ENCODE measurements at regions not wholly inside any gene's neighbourhood (a gene's known extent, or its start where the extent isn't known, plus 50 kb on each side); places are given as distances from the start of the nearest gene placed in this dataset.

DNA sequence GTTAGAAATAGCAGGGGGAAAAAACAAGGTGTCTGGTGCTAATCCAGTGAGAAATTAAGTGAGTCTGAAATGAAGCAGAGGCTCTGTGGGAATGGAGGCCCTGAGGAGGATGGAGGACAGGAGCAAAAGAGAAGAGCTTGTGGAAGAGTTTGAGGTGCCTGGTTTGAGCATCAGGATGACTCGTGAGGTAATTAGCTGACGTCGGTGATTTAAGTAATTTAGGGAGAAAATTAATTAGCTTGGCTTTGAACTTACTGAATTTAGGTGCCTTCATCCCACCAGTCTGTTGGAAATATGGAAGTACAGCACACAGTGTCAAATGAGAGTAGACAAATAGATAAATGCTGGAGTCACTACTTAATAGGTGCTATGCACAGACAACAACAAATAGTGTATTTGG is 103.0 kb upstream of the CDH6 start:
- H3K27me3 ChIP-seq (ENCODE audit: insufficient read depth, low read length): no peaks in the 10 kb centered on the region
- H3K4me1 ChIP-seq (ENCODE audit: insufficient read depth, low read length): no peaks in the 10 kb centered on the region
- H3K4me3 ChIP-seq (ENCODE audit: low read length): no peak overlapping the region
- H2AFZ ChIP-seq (ENCODE audit: low read depth, low read length): no peak overlapping the region
- H3K36me3 ChIP-seq (ENCODE audit: insufficient read depth, low read length): no peaks in the 10 kb centered on the region
- no peaks in the 10 kb centered on the region for H3K9me3 ChIP-seq (ENCODE audit: low read length)

DNA sequence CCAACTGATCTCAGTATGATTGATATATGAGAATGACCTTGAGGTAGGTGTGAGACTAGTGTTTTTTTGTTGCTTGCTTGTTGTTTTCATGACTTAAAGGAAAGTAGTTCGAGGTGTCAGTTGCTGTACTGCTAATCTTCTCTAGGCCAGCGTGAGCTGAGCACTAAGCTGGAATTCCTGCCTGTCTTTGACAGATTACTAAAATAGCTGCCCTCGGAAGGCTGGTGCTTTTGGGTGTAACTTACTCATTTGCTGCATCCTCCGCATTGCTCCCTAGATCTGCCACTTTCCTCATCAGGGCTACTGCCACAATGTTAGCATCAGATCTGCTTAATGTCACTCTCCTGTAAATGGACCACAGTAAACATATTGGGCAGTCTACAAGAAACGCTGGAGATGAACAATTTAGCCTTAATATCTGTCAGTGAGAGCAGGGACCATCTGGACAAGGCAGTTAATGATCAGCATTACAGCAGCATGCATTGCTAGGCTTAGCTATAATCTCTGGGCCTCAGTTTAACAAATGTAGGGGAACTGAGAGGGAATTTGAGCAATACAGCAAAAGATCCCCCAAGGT is 106.6 kb upstream of the CDH6 start:
- H2AFZ ChIP-seq (ENCODE audit: low read depth, low read length): no peak overlapping the region
- no peaks in the 10 kb centered on the region for H3K4me1 ChIP-seq (ENCODE audit: insufficient read depth, low read length)
- H3K4me3 ChIP-seq (ENCODE audit: low read length): no peak overlapping the region
- H3K9me3 ChIP-seq (ENCODE audit: low read length): no peaks in the 10 kb centered on the region
- no peaks in the 10 kb centered on the region for H3K27me3 ChIP-seq (ENCODE audit: insufficient read depth, low read length)
- no peaks in the 10 kb centered on the region for H3K36me3 ChIP-seq (ENCODE audit: insufficient read depth, low read length)

GRCh38 chr5:31084871-31085270 is 108.6 kb upstream of the CDH6 start:
- Histone ChIP-seq H3K9me3 (ENCODE audit: low read length) (no peaks in the 10 kb centered on the region), H2AFZ (ENCODE audit: low read depth, low read length) (no peak overlapping the region), H3K36me3 (ENCODE audit: insufficient read depth, low read length) (no peaks in the 10 kb centered on the region), H3K4me3 (ENCODE audit: low read length) (no peak overlapping the region), H3K27me3 (ENCODE audit: insufficient read depth, low read length) (no peaks in the 10 kb centered on the region), H3K4me1 (ENCODE audit: insufficient read depth, low read length) (no peaks in the 10 kb centered on the region)

GRCh38 chr5:31083364-31083763 is 110.1 kb upstream of the CDH6 start:
- H2AFZ ChIP-seq (ENCODE audit: low read depth, low read length): no peak overlapping the region
- no peaks in the 10 kb centered on the region for H3K4me1 ChIP-seq (ENCODE audit: insufficient read depth, low read length)
- H3K4me3 ChIP-seq (ENCODE audit: low read length): no peak overlapping the region
- H3K27me3 ChIP-seq (ENCODE audit: insufficient read depth, low read length): no peaks in the 10 kb centered on the region
- no peaks in the 10 kb centered on the region for H3K9me3 ChIP-seq (ENCODE audit: low read length)
- no peaks in the 10 kb centered on the region for H3K36me3 ChIP-seq (ENCODE audit: insufficient read depth, low read length)

GRCh38 chr5:31079668-31080067 is 113.8 kb upstream of the CDH6 start:
- Histone ChIP-seq H3K4me1 (ENCODE audit: insufficient read depth, low read length) (no peaks in the 10 kb centered on the region), H3K4me3 (ENCODE audit: low read length) (no peak overlapping the region), H3K9me3 (ENCODE audit: low read length) (no peaks in the 10 kb centered on the region), H3K36me3 (ENCODE audit: insufficient read depth, low read length) (no peaks in the 10 kb centered on the region), H3K27me3 (ENCODE audit: insufficient read depth, low read length) (no peaks in the 10 kb centered on the region), H2AFZ (ENCODE audit: low read depth, low read length) (no peak overlapping the region)

GRCh38 chr5:31078956-31079355 is 114.5 kb upstream of the CDH6 start:
- peaks cover 2% of the 10 kb centered on the region for H3K9me3 ChIP-seq (ENCODE audit: low read length)
- no peaks in the 10 kb centered on the region for H3K36me3 ChIP-seq (ENCODE audit: insufficient read depth, low read length)
- no peak overlapping the region for H3K4me3 ChIP-seq (ENCODE audit: low read length)
- no peaks in the 10 kb centered on the region for H3K27me3 ChIP-seq (ENCODE audit: insufficient read depth, low read length)
- H2AFZ ChIP-seq (ENCODE audit: low read depth, low read length): no peak overlapping the region
- no peaks in the 10 kb centered on the region for H3K4me1 ChIP-seq (ENCODE audit: insufficient read depth, low read length)

GRCh38 chr5:31075981-31076380 is 117.5 kb upstream of the CDH6 start:
- no peaks in the 10 kb centered on the region for H3K27me3 ChIP-seq (ENCODE audit: insufficient read depth, low read length)
- H3K9me3 ChIP-seq (ENCODE audit: low read length): peaks cover 2% of the 10 kb centered on the region
- H3K36me3 ChIP-seq (ENCODE audit: insufficient read depth, low read length): no peaks in the 10 kb centered on the region
- H3K4me3 ChIP-seq (ENCODE audit: low read length): no peak overlapping the region
- no peak overlapping the region for H2AFZ ChIP-seq (ENCODE audit: low read depth, low read length)
- no peaks in the 10 kb centered on the region for H3K4me1 ChIP-seq (ENCODE audit: insufficient read depth, low read length)

DNA sequence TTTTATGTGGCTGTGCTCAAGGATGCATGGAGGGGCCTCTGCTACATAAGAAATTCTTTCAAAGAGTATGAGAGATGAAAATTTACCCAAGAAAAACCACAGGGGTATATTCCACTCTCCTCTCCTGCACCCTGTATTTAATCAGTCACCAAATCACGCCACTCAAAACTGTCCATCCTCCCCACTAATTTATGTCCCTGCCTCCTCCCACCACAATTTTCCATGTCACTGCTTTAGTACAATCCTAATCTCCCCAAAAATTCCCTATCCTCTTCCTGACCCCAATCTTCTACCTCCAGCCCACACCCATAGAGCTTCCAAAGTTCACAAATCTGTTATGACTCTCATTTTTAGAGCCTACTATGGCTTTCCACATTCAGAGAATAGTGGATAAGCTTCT is 125.2 kb upstream of the CDH6 start:
- no peaks in the 10 kb centered on the region for H3K36me3 ChIP-seq (ENCODE audit: insufficient read depth, low read length)
- H3K4me1 ChIP-seq (ENCODE audit: insufficient read depth, low read length): peaks cover 19% of the 10 kb centered on the region
- no peaks in the 10 kb centered on the region for H3K9me3 ChIP-seq (ENCODE audit: low read length)
- no peaks in the 10 kb centered on the region for H3K27me3 ChIP-seq (ENCODE audit: insufficient read depth, low read length)
- H3K4me3 ChIP-seq (ENCODE audit: low read length): no peak overlapping the region
- no peak overlapping the region for H2AFZ ChIP-seq (ENCODE audit: low read depth, low read length)

DNA sequence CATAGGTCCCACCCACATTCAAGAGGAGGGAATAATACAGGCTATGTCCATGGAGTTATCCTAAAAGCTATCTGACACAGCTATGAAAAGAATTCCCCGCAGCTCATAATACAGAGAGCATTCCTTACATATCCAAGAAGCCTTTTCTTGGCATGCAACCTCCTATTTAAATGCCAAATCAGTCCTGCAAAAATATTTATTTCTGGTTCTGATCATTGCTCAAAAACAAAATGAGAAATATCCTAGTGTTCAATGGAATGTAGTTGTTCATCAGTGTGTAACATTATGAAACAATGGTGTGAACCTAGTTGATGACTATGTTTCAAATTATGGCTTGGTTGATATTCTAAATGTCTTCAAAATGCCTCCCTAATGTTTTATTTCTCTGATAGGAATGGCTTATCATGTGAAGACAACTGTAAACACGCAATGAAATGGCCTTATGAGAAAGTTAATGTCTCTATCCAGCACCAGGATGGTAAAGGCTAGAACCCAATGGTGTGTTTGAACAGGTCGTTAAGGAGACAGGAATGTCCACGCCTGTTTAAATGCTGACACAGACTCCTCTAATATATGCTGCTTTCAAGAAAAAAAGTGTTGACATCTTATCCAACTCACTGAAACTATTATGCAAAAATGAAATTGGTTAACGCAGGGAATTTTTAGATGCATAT is 126.7 kb upstream of the CDH6 start:
- H3K9me3 ChIP-seq (ENCODE audit: low read length): no peaks in the 10 kb centered on the region
- no peaks in the 10 kb centered on the region for H3K36me3 ChIP-seq (ENCODE audit: insufficient read depth, low read length)
- no peaks in the 10 kb centered on the region for H3K27me3 ChIP-seq (ENCODE audit: insufficient read depth, low read length)
- H2AFZ ChIP-seq (ENCODE audit: low read depth, low read length): no peak overlapping the region
- no peak overlapping the region for H3K4me3 ChIP-seq (ENCODE audit: low read length)
- H3K4me1 ChIP-seq (ENCODE audit: insufficient read depth, low read length): peaks cover 32% of the 10 kb centered on the region

GRCh38 chr5:31064215-31064614 is 129.3 kb upstream of the CDH6 start:
- Histone ChIP-seq H3K4me3 (ENCODE audit: low read length) (no peak overlapping the region), H3K9me3 (ENCODE audit: low read length) (no peaks in the 10 kb centered on the region), H3K4me1 (ENCODE audit: insufficient read depth, low read length) (peaks cover 32% of the 10 kb centered on the region)

GRCh38 chr5:31062902-31063580 is 130.4 kb upstream of the CDH6 start:
- Histone ChIP-seq H3K4me1 (ENCODE audit: insufficient read depth, low read length) (peaks cover 32% of the 10 kb centered on the region), H3K27me3 (ENCODE audit: insufficient read depth, low read length) (no peaks in the 10 kb centered on the region), H3K36me3 (ENCODE audit: insufficient read depth, low read length) (no peaks in the 10 kb centered on the region), H3K9me3 (ENCODE audit: low read length) (no peaks in the 10 kb centered on the region), H3K4me3 (ENCODE audit: low read length) (no peak overlapping the region), H2AFZ (ENCODE audit: low read depth, low read length) (no peak overlapping the region)

More at GRCh38 chr5:31064215-31064614, 129.3 kb upstream of the CDH6 start:
- no peaks in the 10 kb centered on the region for H3K36me3 ChIP-seq (ENCODE audit: insufficient read depth, low read length)
- H2AFZ ChIP-seq (ENCODE audit: low read depth, low read length): no peak overlapping the region
- no peaks in the 10 kb centered on the region for H3K27me3 ChIP-seq (ENCODE audit: insufficient read depth, low read length)

- no peaks in the 10 kb centered on the region for H3K9me3 ChIP-seq (ENCODE audit: low read length)
- H3K4me3 ChIP-seq (ENCODE audit: low read length): no peak overlapping the region
- no peak overlapping the region for H2AFZ ChIP-seq (ENCODE audit: low read depth, low read length)
- H3K4me1 ChIP-seq (ENCODE audit: insufficient read depth, low read length): peaks cover 25% of the 10 kb centered on the region
- no peaks in the 10 kb centered on the region for H3K27me3 ChIP-seq (ENCODE audit: insufficient read depth, low read length)
- H3K36me3 ChIP-seq (ENCODE audit: insufficient read depth, low read length): no peaks in the 10 kb centered on the region
These were observed 133.6 kb upstream of the CDH6 start for GRCh38 chr5:31059889-31060288.

- Histone ChIP-seq H3K27me3 (ENCODE audit: insufficient read depth, low read length) (no peaks in the 10 kb centered on the region), H3K4me3 (ENCODE audit: low read length) (no peak overlapping the region), H3K4me1 (ENCODE audit: insufficient read depth, low read length) (peaks cover 4% of the 10 kb centered on the region), H2AFZ (ENCODE audit: low read depth, low read length) (no peak overlapping the region), H3K36me3 (ENCODE audit: insufficient read depth, low read length) (no peaks in the 10 kb centered on the region), H3K9me3 (ENCODE audit: low read length) (no peaks in the 10 kb centered on the region)
These were observed 139.0 kb upstream of the CDH6 start for GRCh38 chr5:31054453-31054852.

Data from neuron (in vitro differentiated cells).